Loucy (cell line): ENCODE measurements at regions not wholly inside any gene's neighbourhood (a gene's known extent, or its start where the extent isn't known, plus 50 kb on each side); places are given as distances from the start of the nearest gene placed in this dataset.

Source experiments
- H2AFZ ChIP-seq: fragments of 200-600 bp; sonication (generic); 2 replicates; pipeline ENCODE4 v1.6.0; 2016; ENCODE audit warnings: antibody characterized with exemption, mild to moderate bottlenecking, low read length, moderate library complexity
- H3F3A ChIP-seq: fragments of 200-600 bp; 2 replicates; pipeline ENCODE4 v1.6.0; 2016; ENCODE audit warnings: antibody characterized with exemption, low read depth, mild to moderate bottlenecking
- H3K27me3 ChIP-seq: fragments of 200-600 bp; sonication (generic); 2 replicates; pipeline ENCODE4 v1.6.1; 2014; ENCODE audit warnings: low read length, mild to moderate bottlenecking; ENCODE audit not compliant: insufficient read depth, poor library complexity, severe bottlenecking
- H3K36me3 ChIP-seq: fragments of 200-600 bp; sonication (generic); 2 replicates; pipeline ENCODE4 v1.6.1; 2016; ENCODE audit warnings: low read length; ENCODE audit not compliant: insufficient read depth
- H3K4me1 ChIP-seq: fragments of 200-600 bp; sonication (generic); 2 replicates; pipeline ENCODE4 v1.5.1; 2014; ENCODE audit warnings: low read length, mild to moderate bottlenecking; ENCODE audit not compliant: insufficient read depth, poor library complexity, severe bottlenecking
- H3K4me2 ChIP-seq: fragments of 200-600 bp; sonication (generic); 2 replicates; pipeline ENCODE4 v1.6.0; 2014; ENCODE audit warnings: antibody characterized with exemption, low read length, low read depth, mild to moderate bottlenecking; ENCODE audit not compliant: poor library complexity, severe bottlenecking
- H3K4me3 ChIP-seq: fragments of 200-600 bp; sonication (generic); 2 replicates; pipeline ENCODE4 v1.5.1; 2014; ENCODE audit warnings: low read length, mild to moderate bottlenecking, mixed read lengths; ENCODE audit not compliant: poor library complexity, severe bottlenecking
- H3K79me2 ChIP-seq: fragments of 200-600 bp; sonication (generic); 2 replicates; pipeline ENCODE4 v1.6.1; 2014; ENCODE audit warnings: low read length; ENCODE audit not compliant: insufficient read depth
- H3K9ac ChIP-seq: fragments of 200-600 bp; sonication (generic); 2 replicates; pipeline ENCODE4 v1.6.0; 2014; ENCODE audit warnings: mild to moderate bottlenecking, low read depth, low read length, moderate library complexity; ENCODE audit not compliant: poor library complexity, severe bottlenecking
- H3K9me2 ChIP-seq: fragments of 200-600 bp; sonication (generic); replicated peaks from 2 replicates; pipeline ENCODE4 v1.6.1; 2016; ENCODE audit warnings: low read depth, low read length, mixed read lengths
- H3K9me3 ChIP-seq: fragments of 200-600 bp; sonication (generic); 2 replicates; pipeline ENCODE4 v1.6.1; 2014; ENCODE audit warnings: mild to moderate bottlenecking, antibody characterized with exemption, low read length, low read depth; ENCODE audit not compliant: insufficient read depth
- H4K20me1 ChIP-seq: fragments of 200-600 bp; sonication (generic); 2 replicates; pipeline ENCODE4 v1.6.0; 2014; ENCODE audit warnings: antibody characterized with exemption, low read length, mild to moderate bottlenecking; ENCODE audit not compliant: insufficient read depth, poor library complexity, severe bottlenecking
- CTCF ChIP-seq: fragments of 200-600 bp; sonication (generic); conservative IDR thresholded peaks from 2 replicates; pipeline ENCODE4 v1.5.1; 2014; ENCODE audit warnings: mild to moderate bottlenecking, antibody characterized with exemption, low read length
- EZH2phosphoT487 ChIP-seq: fragments of 200-600 bp; IDR thresholded peaks from 2 replicates; pipeline ENCODE4 v1.6.1; 2018; ENCODE audit warnings: antibody characterized with exemption, mild to moderate bottlenecking, moderate library complexity, borderline replicate concordance

GRCh38 chrX:13893826-13894225 is 76.9 kb upstream of the GPM6B start:
- H3K9me3 ChIP-seq = no peaks in the 10 kb centered on the region
- H3F3A ChIP-seq = no peaks in the 10 kb centered on the region
- TF ChIP-seq EZH2phosphoT487 = no peak
- TF ChIP-seq CTCF = no peak
- no peaks in the 10 kb centered on the region for H4K20me1 ChIP-seq
- H3K4me1 ChIP-seq = no peaks in the 10 kb centered on the region
- no peaks in the 10 kb centered on the region for H3K36me3 ChIP-seq
- no peaks in the 10 kb centered on the region for H3K79me2 ChIP-seq
- no peak overlapping the region for H3K9ac ChIP-seq
- H3K4me3 ChIP-seq = no peak overlapping the region
- no peaks in the 10 kb centered on the region for H3K9me2 ChIP-seq
- no peak overlapping the region for H2AFZ ChIP-seq
- no peaks in the 10 kb centered on the region for H3K27me3 ChIP-seq
- H3K4me2 ChIP-seq = no peak overlapping the region

GRCh38 chrX:13892856-13893255 is 76.0 kb upstream of the GPM6B start:
- no peak overlapping the region for H2AFZ ChIP-seq
- H3K36me3 ChIP-seq = no peaks in the 10 kb centered on the region
- H3K4me2 ChIP-seq = no peak overlapping the region
- no peaks in the 10 kb centered on the region for H3K27me3 ChIP-seq
- H3K9ac ChIP-seq = no peak overlapping the region
- H3K4me1 ChIP-seq = no peaks in the 10 kb centered on the region
- TF ChIP-seq EZH2phosphoT487 (no peak), CTCF (no peak)
- no peak overlapping the region for H3K4me3 ChIP-seq
- H3K9me2 ChIP-seq = no peaks in the 10 kb centered on the region
- H3K9me3 ChIP-seq = no peaks in the 10 kb centered on the region
- H3K79me2 ChIP-seq = no peaks in the 10 kb centered on the region
- H3F3A ChIP-seq = no peaks in the 10 kb centered on the region
- H4K20me1 ChIP-seq = no peaks in the 10 kb centered on the region

- Histone ChIP-seq H3K4me1 (no peaks in the 10 kb centered on the region), H3K9me2 (no peaks in the 10 kb centered on the region), H3K4me2 (no peak overlapping the region), H3K79me2 (no peaks in the 10 kb centered on the region), H2AFZ (no peak overlapping the region), H3K27me3 (no peaks in the 10 kb centered on the region), H3K36me3 (no peaks in the 10 kb centered on the region), H3K9ac (no peak overlapping the region), H3K9me3 (no peaks in the 10 kb centered on the region), H3F3A (no peaks in the 10 kb centered on the region), H4K20me1 (no peaks in the 10 kb centered on the region), H3K4me3 (no peak overlapping the region)
- no peak for TF ChIP-seq CTCF
- no peak for TF ChIP-seq EZH2phosphoT487
Measured at GRCh38 chrX:13891377-13892140, 74.7 kb upstream of the GPM6B start.
